ENCODE measurements at regions not wholly inside any gene's neighbourhood (a gene's known extent, or its start where the extent isn't known, plus 50 kb on each side); places are given as distances from the start of the nearest gene placed in this dataset.

GRCh38 chr10:120650705-120651399 lies 193.8 kb downstream of the PLPP4 start:
- TF ChIP-seq CTCF (IDR thresholded peaks at IDR 0.05) (no peak), EZH2 (IDR thresholded peaks at IDR 0.05) (no peak)
